Esophagus muscularis mucosa (tissue), 4 donors: ENCODE measurements at regions not wholly inside any gene's neighbourhood (a gene's known extent, or its start where the extent isn't known, plus 50 kb on each side); places are given as distances from the start of the nearest gene placed in this dataset.

Experiments used
- DNase-seq: peaks from one replicate; pipeline ENCODE4 v3.0.0-alpha.2; 2017; ENCODE audit errors: extremely low spot score
- H3K27ac ChIP-seq, 4 donors: fragments of 200-600 bp; sonication (generic); replicated peaks in 1 of 4; 1 replicate in 3 of 4; 2 replicates in 1 of 4; pipeline ENCODE4 v1.5.1; 2016 to 2019; ENCODE audit warnings: mild to moderate bottlenecking in 1 of 4
- H3K27me3 ChIP-seq, 4 donors: fragments of 200-600 bp; sonication (generic); one replicate each; pipeline versions ENCODE4 v1.5.1 to v1.6.0; 2016 to 2019
- H3K36me3 ChIP-seq, 4 donors: fragments of 200-600 bp; sonication (generic); one replicate each; pipeline ENCODE4 v1.5.1; 2016 to 2019
- H3K4me1 ChIP-seq, 4 donors: fragments of 200-600 bp; sonication (generic); one replicate each; pipeline ENCODE4 v1.5.1; 2016 to 2019
- H3K4me3 ChIP-seq, 4 donors: fragments of 200-600 bp; sonication (generic); 1 replicate in 2 of 4; 2 replicates in 2 of 4; pipeline ENCODE4 v1.5.1; 2016 to 2019; ENCODE audit warnings: mild to moderate bottlenecking in 4 of 4, moderate library complexity in 1 of 4
- H3K9me3 ChIP-seq, 4 donors: fragments of 200-600 bp; sonication (generic); 1 replicate in 3 of 4; 2 replicates in 1 of 4; pipeline ENCODE4 v1.5.1; 2016 to 2019
- CTCF ChIP-seq, 3 experiments: fragments of 200-600 bp in 2 of 3; fragments of 450-650 bp in 1 of 3; sonication (generic) in 2 of 3; IDR thresholded peaks; one replicate each; pipeline ENCODE4 v1.5.1; 2017 to 2019; ENCODE audit warnings: antibody characterized with exemption in 3 of 3, mild to moderate bottlenecking in 2 of 3, moderate library complexity in 1 of 3
- EP300 ChIP-seq: sonication (generic); formaldehyde crosslinking; IDR thresholded peaks from one replicate; pipeline ENCODE4 v1.6.1; 2017; ENCODE audit warnings: antibody characterized with exemption
- POLR2A ChIP-seq: fragments of 450-650 bp; IDR thresholded peaks from one replicate; pipeline ENCODE4 v1.6.1; 2017; ENCODE audit warnings: antibody characterized with exemption, moderate library complexity, mild to moderate bottlenecking, low read depth
- POLR2AphosphoS5 ChIP-seq, 2 donors: sonication (generic); formaldehyde crosslinking; IDR thresholded peaks; one replicate each; pipeline ENCODE4 v1.6.1; 2017; ENCODE audit warnings: antibody characterized with exemption in 2 of 2
- WGBS: methylation state at CpG from one replicate; pipeline ENCODE4 v1.1.5; 2018; 5-methylcytosine and 5-hydroxymethylcytosine counted together
- intact Hi-C: fragments of 100-400 bp; cut with DNase I; formaldehyde crosslinking; loops from one replicate; pipeline ENCODE4 v1.15.1; 2023

- Histone ChIP-seq H3K27ac (no peak overlapping the region), H3K4me3 (no peak overlapping the region), H3K36me3 (no peaks in the 10 kb centered on the region), H3K27me3 (peaks cover 0 to 39% (median 2%) of the 10 kb centered on the region in 4 donors), H3K9me3 (no peaks in the 10 kb centered on the region), H3K4me1 (peaks cover 0 to 7% (median 5%) of the 10 kb centered on the region in 4 donors)
- no peak for DNase-seq
- intact Hi-C loops = no loop called here
- WGBS = 78% methylated on average over 16 of the region's 16 CpGs
- TF ChIP-seq EP300 = no peak
- no peak for TF ChIP-seq POLR2AphosphoS5 (IDR thresholded peaks at IDR 0.05)
- no peak for TF ChIP-seq CTCF (IDR thresholded peaks at IDR 0.05)
- TF ChIP-seq POLR2A = no peak
Measured at GRCh38 chr17:13113821-13114525, 96.1 kb upstream of the ELAC2 start.

GRCh38 chr17:13107676-13108235, 89.9 kb upstream of the ELAC2 start:
- H3K27me3 ChIP-seq = peaks cover 0 to 19% (median 0%) of the 10 kb centered on the region in 4 donors
- intact Hi-C loops = no loop called here
- H3K27ac ChIP-seq = no peak overlapping the region
- no peak for TF ChIP-seq EP300
- no peak for TF ChIP-seq POLR2AphosphoS5 (IDR thresholded peaks at IDR 0.05)
- TF ChIP-seq CTCF (IDR thresholded peaks at IDR 0.05) = no peak
- no peak for TF ChIP-seq POLR2A
- H3K4me1 ChIP-seq = no peaks in the 10 kb centered on the region
- no peaks in the 10 kb centered on the region for H3K36me3 ChIP-seq
- no peak overlapping the region for H3K4me3 ChIP-seq
- H3K9me3 ChIP-seq = no peaks in the 10 kb centered on the region
- 89% methylated on average over 12 of the region's 12 CpGs for WGBS
- no peak for DNase-seq

- TF ChIP-seq EP300 (no peak), CTCF (IDR thresholded peaks at IDR 0.05) (no peak), POLR2A (no peak), POLR2AphosphoS5 (IDR thresholded peaks at IDR 0.05) (no peak)
- H3K9me3 ChIP-seq = peaks cover 0 to 3% (median 0%) of the 10 kb centered on the region in 4 donors
- DNase-seq = no peak
- intact Hi-C loops = no loop called here
- no peak overlapping the region for H3K27ac ChIP-seq
- peaks cover 0 to 5% (median 0%) of the 10 kb centered on the region in 4 donors for H3K27me3 ChIP-seq
- WGBS = 83% methylated on average over 5 of the region's 5 CpGs
- no peaks in the 10 kb centered on the region for H3K4me1 ChIP-seq
- H3K4me3 ChIP-seq = no peak overlapping the region
- no peaks in the 10 kb centered on the region for H3K36me3 ChIP-seq
Measured at GRCh38 chr17:13106171-13106570, 88.3 kb upstream of the ELAC2 start.

- H3K4me3 ChIP-seq = no peak overlapping the region
- intact Hi-C loops = no loop called here
- DNase-seq = no peak
- 88% methylated on average over 3 of the region's 3 CpGs for WGBS
- TF ChIP-seq EP300 (no peak), CTCF (IDR thresholded peaks at IDR 0.05) (no peak), POLR2A (no peak), POLR2AphosphoS5 (IDR thresholded peaks at IDR 0.05) (no peak)
- no peaks in the 10 kb centered on the region for H3K27me3 ChIP-seq
- H3K36me3 ChIP-seq = no peaks in the 10 kb centered on the region
- peaks cover 0 to 3% (median 0%) of the 10 kb centered on the region in 4 donors for H3K9me3 ChIP-seq
- no peak overlapping the region for H3K27ac ChIP-seq
- H3K4me1 ChIP-seq = peaks cover 0 to under 1% (median 0%) of the 10 kb centered on the region in 4 donors
Measured at GRCh38 chr17:13104576-13104975, 86.7 kb upstream of the ELAC2 start.
